ENCODE measurements at regions not wholly inside any gene's neighbourhood (a gene's known extent, or its start where the extent isn't known, plus 50 kb on each side); places are given as distances from the start of the nearest gene placed in this dataset.

DNA sequence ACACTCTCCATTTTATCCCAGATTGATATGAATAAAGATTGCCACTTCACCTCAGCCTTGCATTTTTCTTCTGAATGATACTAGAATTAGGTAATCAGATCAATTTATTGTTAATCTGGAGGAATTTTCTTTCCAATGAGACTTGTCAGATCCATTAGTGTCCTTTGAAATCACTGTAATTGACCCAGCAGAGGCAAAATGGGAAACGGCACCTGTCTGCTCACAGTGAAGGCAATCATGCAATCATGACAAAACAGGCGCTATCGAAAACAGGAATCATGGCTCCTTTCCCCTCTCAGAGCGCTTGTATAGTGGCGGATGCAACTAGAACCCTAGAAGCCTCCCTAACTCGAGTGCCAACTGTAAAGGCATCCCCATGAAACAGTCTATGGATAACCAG, 417.6 kb downstream of the GALC start:
- H3K36me3 Mint-ChIP-seq (ENCODE audit: low read depth) = no peaks in the 10 kb centered on the region
- H3K4me3 Mint-ChIP-seq = no peak overlapping the region
- peaks cover 56% of the 10 kb centered on the region for H3K9me3 Mint-ChIP-seq
- TF ChIP-seq, protein P1, sequence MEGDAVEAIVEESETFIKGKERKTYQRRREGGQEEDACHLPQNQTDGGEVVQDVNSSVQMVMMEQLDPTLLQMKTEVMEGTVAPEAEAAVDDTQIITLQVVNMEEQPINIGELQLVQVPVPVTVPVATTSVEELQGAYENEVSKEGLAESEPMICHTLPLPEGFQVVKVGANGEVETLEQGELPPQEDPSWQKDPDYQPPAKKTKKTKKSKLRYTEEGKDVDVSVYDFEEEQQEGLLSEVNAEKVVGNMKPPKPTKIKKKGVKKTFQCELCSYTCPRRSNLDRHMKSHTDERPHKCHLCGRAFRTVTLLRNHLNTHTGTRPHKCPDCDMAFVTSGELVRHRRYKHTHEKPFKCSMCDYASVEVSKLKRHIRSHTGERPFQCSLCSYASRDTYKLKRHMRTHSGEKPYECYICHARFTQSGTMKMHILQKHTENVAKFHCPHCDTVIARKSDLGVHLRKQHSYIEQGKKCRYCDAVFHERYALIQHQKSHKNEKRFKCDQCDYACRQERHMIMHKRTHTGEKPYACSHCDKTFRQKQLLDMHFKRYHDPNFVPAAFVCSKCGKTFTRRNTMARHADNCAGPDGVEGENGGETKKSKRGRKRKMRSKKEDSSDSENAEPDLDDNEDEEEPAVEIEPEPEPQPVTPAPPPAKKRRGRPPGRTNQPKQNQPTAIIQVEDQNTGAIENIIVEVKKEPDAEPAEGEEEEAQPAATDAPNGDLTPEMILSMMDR (IDR thresholded peaks at IDR 0.05) = no peak
- no peak for DNase-seq
- H3K27me3 Mint-ChIP-seq (ENCODE audit: insufficient read depth) = no peaks in the 10 kb centered on the region; the same call in 1 of the 2 replicates
- no peaks in the 10 kb centered on the region for H3K4me1 Mint-ChIP-seq (ENCODE audit: low read depth)
- no peak overlapping the region for H3K27ac Mint-ChIP-seq

DNA sequence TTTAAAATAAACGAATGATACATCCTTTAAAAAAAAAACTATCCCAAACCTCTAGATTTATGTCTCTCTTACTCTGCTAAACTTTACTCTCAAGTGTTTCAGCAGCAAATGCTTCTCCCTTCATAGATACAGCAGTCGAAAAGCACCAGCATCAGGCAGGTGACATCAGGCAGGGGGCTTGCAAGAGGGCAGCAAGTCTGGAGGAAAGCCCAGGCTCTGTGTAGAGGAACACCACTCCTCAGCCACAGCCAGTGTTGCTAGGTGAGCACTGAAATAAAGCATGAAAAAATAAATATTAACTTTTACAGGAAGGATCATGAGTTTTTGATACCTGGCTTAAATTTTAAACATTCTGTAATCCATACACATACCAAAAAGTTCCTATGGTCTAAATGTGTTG, 419.4 kb downstream of the GALC start:
- Mint-ChIP-seq H3K9me3 (peaks cover 41% of the 10 kb centered on the region), H3K36me3 (ENCODE audit: low read depth) (no peaks in the 10 kb centered on the region), H3K27ac (no peak overlapping the region), H3K27me3 (ENCODE audit: insufficient read depth) (no peaks in the 10 kb centered on the region; the same call in 1 of the 2 replicates), H3K4me3 (no peak overlapping the region), H3K4me1 (ENCODE audit: low read depth) (no peaks in the 10 kb centered on the region)
- no peak for DNase-seq
- TF ChIP-seq, protein P1 (IDR thresholded peaks at IDR 0.05) = no peak

DNA sequence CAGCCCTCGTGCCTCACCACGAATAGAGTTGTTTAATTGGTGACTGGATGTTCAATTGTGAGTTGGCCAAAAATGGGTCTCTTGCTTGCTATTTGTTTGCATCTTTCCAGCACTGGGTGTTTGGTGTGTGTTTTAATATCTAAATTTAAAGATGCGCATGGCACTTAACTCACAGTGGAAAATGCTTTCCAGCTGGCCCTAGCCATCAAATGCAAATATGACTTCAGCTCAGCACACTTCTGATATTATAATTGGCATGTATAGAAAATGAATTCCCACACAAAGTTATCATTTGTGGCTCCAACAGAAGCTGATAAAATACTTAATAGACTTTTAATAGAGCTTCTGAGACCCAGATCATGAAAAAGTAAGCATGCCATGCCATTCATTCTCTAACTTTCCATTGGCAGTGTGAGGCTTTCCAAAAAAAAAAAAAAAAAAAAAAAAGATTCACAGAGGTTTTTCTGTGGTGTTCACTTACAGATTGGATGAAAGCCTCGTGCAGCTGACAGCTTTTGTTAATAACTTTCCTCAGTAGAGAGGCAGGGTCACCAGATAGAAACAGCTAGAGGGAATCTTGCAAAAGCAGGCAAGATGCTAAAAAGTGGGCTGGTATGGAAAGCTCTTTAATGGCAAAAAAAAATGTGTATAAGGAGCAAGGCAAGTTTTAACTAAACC, 425.2 kb downstream of the GALC start:
- Mint-ChIP-seq H3K4me1 (ENCODE audit: low read depth) (no peaks in the 10 kb centered on the region), H3K36me3 (ENCODE audit: low read depth) (no peaks in the 10 kb centered on the region; the same call in 1 of the 2 replicates), H3K4me3 (no peak overlapping the region), H3K9me3 (peaks cover 36% of the 10 kb centered on the region), H3K27ac (no peak overlapping the region), H3K27me3 (ENCODE audit: insufficient read depth) (no peaks in the 10 kb centered on the region; the same call in 1 of the 2 replicates)
- no peak for DNase-seq
- TF ChIP-seq, protein P1 (IDR thresholded peaks at IDR 0.05) = no peak

DNA sequence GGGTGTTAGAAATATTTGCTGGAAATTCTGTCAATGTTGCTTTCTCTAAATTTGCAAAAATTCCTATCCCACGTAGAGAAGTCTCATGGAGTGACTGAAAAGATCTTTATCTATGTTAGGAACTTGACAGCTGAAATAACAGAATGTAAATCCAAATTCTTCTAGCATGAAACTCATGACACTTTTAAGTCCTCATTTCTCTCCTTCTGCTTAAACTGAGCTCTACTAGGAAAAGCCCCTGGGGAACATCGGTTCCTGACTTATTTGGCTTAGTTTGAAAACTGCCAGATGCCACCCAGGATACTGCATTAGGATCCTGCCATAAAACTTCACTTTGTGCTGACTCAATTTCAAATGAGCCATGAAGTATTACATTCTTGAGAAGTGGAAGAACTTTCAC, 426.0 kb downstream of the GALC start:
- H3K36me3 Mint-ChIP-seq (ENCODE audit: low read depth) = no peaks in the 10 kb centered on the region; the same call in 1 of the 2 replicates
- no peak for DNase-seq
- H3K27ac Mint-ChIP-seq = no peak overlapping the region
- TF ChIP-seq, protein P1 (IDR thresholded peaks at IDR 0.05) = no peak
- no peaks in the 10 kb centered on the region; the same call in 1 of the 2 replicates for H3K27me3 Mint-ChIP-seq (ENCODE audit: insufficient read depth)
- no peak overlapping the region for H3K4me3 Mint-ChIP-seq
- H3K4me1 Mint-ChIP-seq (ENCODE audit: low read depth) = no peaks in the 10 kb centered on the region
- H3K9me3 Mint-ChIP-seq = peaks cover 42% of the 10 kb centered on the region

DNA sequence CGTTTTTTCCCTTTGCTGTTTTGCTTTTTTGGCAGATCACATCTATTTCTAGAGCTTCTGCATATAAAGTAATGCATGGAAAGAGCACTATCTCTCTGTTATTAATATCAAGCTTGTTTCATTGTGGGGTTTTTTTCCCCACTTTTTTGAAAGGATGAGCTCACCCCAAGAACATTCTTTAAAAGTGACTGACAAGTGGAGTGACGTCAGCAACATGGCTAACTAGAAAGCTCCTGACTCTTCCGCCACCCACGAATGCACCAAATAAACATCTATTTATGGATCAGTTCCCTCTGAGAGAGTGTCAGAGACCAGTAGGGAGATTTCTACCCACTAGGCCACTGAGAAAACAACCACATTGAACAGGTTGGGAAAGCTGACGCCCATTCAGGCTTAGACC, 445.4 kb downstream of the GALC start:
- Mint-ChIP-seq H3K9me3 (peaks cover 44% of the 10 kb centered on the region), H3K4me3 (no peak overlapping the region), H3K27ac (no peak overlapping the region), H3K27me3 (ENCODE audit: insufficient read depth) (no peaks in the 10 kb centered on the region), H3K4me1 (ENCODE audit: low read depth) (no peaks in the 10 kb centered on the region), H3K36me3 (ENCODE audit: low read depth) (no peaks in the 10 kb centered on the region)
- TF ChIP-seq, protein P1 (IDR thresholded peaks at IDR 0.05) = no peak
- no peak for DNase-seq
